Spleen (tissue), 7 donors: ENCODE measurements at regions not wholly inside any gene's neighbourhood (a gene's known extent, or its start where the extent isn't known, plus 50 kb on each side); places are given as distances from the start of the nearest gene placed in this dataset.

Experiments
- POLR2A ChIP-seq, 3 donors: fragments of 450-650 bp; IDR thresholded peaks; one replicate each; pipeline ENCODE4 v1.5.1; 2017; ENCODE audit warnings: antibody characterized with exemption in 3 of 3, mild to moderate bottlenecking in 1 of 3
- POLR2AphosphoS5 ChIP-seq, 3 donors: sonication (generic); formaldehyde crosslinking; IDR thresholded peaks; one replicate each; pipeline ENCODE4 v1.5.1; 2017; ENCODE audit warnings: antibody characterized with exemption in 3 of 3
- TF ChIP-seq, protein P1 (sequence below), 11 experiments: fragments of 200-600 bp in 7 of 11; fragments of 450-650 bp in 4 of 11; sonication (generic) in 4 of 11; IDR thresholded peaks in 8 of 11; conservative IDR thresholded peaks in 3 of 11; 1 replicate in 7 of 11; 2 replicates in 4 of 11; pipeline versions ENCODE4 v1.4.0 to v1.8.0; 2016 to 2021; ENCODE audit warnings: antibody characterized with exemption in 11 of 11, inconsistent platforms in 4 of 11, mild to moderate bottlenecking in 1 of 11
- donor health status: DM: no; HTN: no; CAD: no; lungs with moderate emphysema.
- donor health status: DM: no; HTN: no; CAD: no.
- donor health status: DM: no; HTN: no; CAD: no.

DNA sequence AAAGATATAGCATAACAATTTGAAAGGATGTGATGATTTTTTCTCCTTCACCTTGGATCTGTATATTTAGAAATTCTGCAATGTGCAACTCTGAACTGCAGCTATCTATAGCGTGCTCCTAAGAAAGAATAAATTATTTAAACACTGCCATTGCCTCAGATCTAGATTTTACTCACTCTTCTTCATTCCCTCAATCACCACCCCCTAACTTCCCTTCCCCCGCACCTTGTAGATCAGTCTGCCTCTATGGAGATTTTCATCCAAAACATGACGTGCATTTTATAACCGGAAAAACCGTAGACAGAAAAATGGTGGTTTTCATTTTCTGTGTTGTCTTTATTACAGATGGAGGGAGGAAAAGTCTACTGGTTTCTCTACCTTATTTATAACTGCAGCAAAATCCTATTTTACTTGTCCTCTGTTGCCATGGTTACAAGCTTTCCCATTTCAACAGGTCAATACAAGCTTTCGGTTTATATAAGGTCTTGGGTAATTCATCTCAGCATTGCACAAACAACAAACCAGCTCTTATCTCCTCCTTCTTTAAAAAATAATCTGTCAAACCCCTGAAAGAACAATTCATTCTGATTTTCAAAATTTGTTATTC lies 480.0 kb downstream of the TAF11L14 start:
- TF ChIP-seq, protein P1, sequence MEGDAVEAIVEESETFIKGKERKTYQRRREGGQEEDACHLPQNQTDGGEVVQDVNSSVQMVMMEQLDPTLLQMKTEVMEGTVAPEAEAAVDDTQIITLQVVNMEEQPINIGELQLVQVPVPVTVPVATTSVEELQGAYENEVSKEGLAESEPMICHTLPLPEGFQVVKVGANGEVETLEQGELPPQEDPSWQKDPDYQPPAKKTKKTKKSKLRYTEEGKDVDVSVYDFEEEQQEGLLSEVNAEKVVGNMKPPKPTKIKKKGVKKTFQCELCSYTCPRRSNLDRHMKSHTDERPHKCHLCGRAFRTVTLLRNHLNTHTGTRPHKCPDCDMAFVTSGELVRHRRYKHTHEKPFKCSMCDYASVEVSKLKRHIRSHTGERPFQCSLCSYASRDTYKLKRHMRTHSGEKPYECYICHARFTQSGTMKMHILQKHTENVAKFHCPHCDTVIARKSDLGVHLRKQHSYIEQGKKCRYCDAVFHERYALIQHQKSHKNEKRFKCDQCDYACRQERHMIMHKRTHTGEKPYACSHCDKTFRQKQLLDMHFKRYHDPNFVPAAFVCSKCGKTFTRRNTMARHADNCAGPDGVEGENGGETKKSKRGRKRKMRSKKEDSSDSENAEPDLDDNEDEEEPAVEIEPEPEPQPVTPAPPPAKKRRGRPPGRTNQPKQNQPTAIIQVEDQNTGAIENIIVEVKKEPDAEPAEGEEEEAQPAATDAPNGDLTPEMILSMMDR (IDR thresholded peaks at IDR 0.05 in 8 of 11, conservative IDR thresholded peaks at IDR 0.05 in 3 of 11), result no peak
- TF ChIP-seq POLR2A (IDR thresholded peaks at IDR 0.05) (no peak), POLR2AphosphoS5 (IDR thresholded peaks at IDR 0.05) (no peak)
